ENCODE measurements at regions not wholly inside any gene's neighbourhood (a gene's known extent, or its start where the extent isn't known, plus 50 kb on each side); places are given as distances from the start of the nearest gene placed in this dataset.

DNA sequence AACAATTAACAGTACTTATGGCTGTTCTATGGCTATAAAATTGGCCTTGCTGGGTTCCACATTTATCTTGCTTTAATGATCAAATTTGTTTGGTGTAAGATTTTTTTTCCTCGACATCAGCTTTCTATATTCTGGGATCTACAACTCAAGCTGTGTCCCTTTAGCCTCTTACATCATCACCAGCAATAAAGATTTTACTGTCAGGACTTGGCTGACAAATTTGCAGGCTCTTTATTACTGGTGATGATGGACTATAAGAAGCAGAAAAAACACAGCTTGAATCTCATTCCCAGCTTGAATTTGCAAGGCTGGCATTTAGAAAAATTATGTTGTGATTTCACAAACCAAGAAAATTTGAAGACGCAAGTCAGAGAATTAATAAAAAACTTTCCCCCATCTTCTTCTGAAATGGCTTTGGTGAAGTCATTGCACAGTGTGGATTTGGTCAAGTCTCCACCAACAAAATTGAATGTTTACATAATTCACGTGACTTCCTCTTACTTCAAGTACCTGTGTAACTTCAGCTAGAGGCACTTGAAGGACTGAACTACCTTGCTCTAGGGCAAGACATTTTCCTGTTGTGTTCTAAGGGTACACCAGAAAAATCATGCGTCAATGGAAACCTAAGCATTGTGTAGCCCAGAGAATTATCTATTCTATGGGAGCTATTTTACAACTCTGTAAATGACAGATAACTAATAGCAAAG is 175.0 kb downstream of the CBLN4 start:
- Mint-ChIP-seq H3K36me3 (ENCODE audit: low read depth) (no peaks in the 10 kb centered on the region), H3K4me3 (no peak overlapping the region), H3K9me3 (peaks cover 3% of the 10 kb centered on the region), H3K27ac (no peak overlapping the region), H3K4me1 (no peaks in the 10 kb centered on the region), H3K27me3 (no peaks in the 10 kb centered on the region)
- TF ChIP-seq, protein P1, sequence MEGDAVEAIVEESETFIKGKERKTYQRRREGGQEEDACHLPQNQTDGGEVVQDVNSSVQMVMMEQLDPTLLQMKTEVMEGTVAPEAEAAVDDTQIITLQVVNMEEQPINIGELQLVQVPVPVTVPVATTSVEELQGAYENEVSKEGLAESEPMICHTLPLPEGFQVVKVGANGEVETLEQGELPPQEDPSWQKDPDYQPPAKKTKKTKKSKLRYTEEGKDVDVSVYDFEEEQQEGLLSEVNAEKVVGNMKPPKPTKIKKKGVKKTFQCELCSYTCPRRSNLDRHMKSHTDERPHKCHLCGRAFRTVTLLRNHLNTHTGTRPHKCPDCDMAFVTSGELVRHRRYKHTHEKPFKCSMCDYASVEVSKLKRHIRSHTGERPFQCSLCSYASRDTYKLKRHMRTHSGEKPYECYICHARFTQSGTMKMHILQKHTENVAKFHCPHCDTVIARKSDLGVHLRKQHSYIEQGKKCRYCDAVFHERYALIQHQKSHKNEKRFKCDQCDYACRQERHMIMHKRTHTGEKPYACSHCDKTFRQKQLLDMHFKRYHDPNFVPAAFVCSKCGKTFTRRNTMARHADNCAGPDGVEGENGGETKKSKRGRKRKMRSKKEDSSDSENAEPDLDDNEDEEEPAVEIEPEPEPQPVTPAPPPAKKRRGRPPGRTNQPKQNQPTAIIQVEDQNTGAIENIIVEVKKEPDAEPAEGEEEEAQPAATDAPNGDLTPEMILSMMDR (IDR thresholded peaks at IDR 0.05) = no peak
- no peak for DNase-seq
- intact Hi-C loops (cut with micrococcal nuclease) = no loop called here
- POLR2A ChIA-PET = no interaction called here
- no peak for ATAC-seq (ENCODE audit: low read depth)
- CTCF ChIA-PET = no interaction called here

DNA sequence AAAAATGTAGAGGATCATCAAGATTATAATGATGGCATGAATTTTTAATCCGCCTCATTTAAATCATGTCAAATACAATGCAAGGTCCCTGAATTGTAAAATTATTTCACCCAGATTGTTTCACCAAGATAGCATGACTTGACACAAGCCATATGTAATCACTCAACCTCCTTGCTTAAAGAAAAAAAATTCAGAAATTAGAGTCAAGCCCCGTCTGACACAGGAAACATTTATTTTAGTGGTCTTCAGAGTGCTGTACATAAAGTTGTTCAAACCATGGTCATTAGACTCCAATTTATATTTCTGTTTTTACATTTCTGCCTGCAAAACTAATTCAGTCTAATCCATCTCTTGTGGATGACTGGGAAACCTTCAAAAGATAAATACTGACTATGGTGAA is 200.2 kb downstream of the CBLN4 start:
- no peak for ATAC-seq (ENCODE audit: low read depth)
- Mint-ChIP-seq H3K27ac (no peak overlapping the region), H3K9me3 (peaks cover 3% of the 10 kb centered on the region), H3K27me3 (no peaks in the 10 kb centered on the region), H3K4me1 (no peaks in the 10 kb centered on the region), H3K36me3 (ENCODE audit: low read depth) (no peaks in the 10 kb centered on the region), H3K4me3 (no peak overlapping the region)
- TF ChIP-seq, protein P1 (IDR thresholded peaks at IDR 0.05) = no peak
- CTCF ChIA-PET = no interaction called here
- intact Hi-C loops (cut with micrococcal nuclease) = no loop called here
- no peak for DNase-seq
- POLR2A ChIA-PET = no interaction called here

DNA sequence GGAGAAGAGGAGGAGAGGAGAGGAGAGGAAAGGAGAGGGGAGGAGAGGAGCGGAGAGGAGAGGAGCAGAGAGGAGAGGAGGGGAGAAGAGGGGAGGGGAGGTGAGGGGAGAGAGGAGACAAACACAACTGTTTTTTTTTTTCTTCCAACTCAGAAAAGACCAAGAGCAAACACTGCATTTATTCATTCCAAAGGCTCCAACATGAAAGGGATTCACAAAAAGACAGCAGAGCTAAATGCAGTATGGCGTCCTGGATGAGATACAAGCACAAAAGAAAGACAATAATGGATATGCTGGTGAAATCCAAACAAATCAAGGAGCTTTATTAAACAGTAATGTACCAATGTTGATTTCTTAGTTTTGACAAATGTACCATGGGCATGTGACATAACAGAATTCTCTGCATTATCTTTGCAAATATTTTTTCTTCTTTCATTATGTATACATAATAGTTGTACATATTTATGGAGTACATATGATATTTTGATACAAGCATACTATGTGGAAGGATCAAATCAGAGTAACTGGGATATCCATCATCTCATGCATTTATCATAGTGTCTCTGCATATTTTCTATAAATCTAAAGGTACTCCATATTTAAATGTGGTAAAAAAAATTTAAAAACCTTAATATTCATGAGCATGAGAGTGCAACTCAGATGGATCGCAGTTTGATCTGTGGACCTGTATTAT is 204.6 kb downstream of the CBLN4 start:
- ChIA-PET CTCF (no interaction called here), POLR2A (no interaction called here)
- H3K36me3 Mint-ChIP-seq (ENCODE audit: low read depth) = no peaks in the 10 kb centered on the region
- TF ChIP-seq, protein P1 (IDR thresholded peaks at IDR 0.05) = no peak
- no peaks in the 10 kb centered on the region for H3K4me1 Mint-ChIP-seq
- no peak overlapping the region for H3K27ac Mint-ChIP-seq
- ATAC-seq (ENCODE audit: low read depth) (no peak), DNase-seq (no peak)
- peaks cover 3% of the 10 kb centered on the region for H3K9me3 Mint-ChIP-seq
- intact Hi-C loops (cut with micrococcal nuclease) = no loop called here
- no peaks in the 10 kb centered on the region for H3K27me3 Mint-ChIP-seq
- no peak overlapping the region for H3K4me3 Mint-ChIP-seq

DNA sequence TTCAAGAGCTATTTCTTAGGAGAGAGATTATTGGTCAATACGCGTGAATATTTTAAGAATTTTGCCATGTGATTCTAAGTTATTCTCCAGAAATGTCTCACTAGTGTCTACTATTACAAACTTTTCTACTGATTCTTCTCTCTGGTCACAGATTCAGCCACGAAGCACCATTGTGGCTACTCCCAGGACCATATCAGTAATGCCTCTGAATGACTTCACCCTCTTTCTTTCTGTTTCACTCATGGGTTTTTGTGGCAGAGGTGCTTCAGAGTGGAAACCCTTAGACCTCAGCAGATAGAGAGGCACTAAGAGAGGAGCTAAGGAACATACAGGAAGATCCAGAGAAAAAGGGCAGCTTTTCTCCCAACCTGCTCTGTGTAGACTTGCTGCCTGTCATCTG is 211.3 kb downstream of the CBLN4 start:
- no peaks in the 10 kb centered on the region for H3K27me3 Mint-ChIP-seq
- H3K27ac Mint-ChIP-seq = no peak overlapping the region
- intact Hi-C loops (cut with micrococcal nuclease) = no loop called here
- TF ChIP-seq, protein P1 (IDR thresholded peaks at IDR 0.05) = no peak
- no peak overlapping the region for H3K4me3 Mint-ChIP-seq
- POLR2A ChIA-PET = no interaction called here
- no peak for ATAC-seq (ENCODE audit: low read depth)
- no peaks in the 10 kb centered on the region for H3K4me1 Mint-ChIP-seq
- H3K9me3 Mint-ChIP-seq = peaks cover 11% of the 10 kb centered on the region
- no peaks in the 10 kb centered on the region for H3K36me3 Mint-ChIP-seq (ENCODE audit: low read depth)
- CTCF ChIA-PET = no interaction called here
- DNase-seq = no peak

DNA sequence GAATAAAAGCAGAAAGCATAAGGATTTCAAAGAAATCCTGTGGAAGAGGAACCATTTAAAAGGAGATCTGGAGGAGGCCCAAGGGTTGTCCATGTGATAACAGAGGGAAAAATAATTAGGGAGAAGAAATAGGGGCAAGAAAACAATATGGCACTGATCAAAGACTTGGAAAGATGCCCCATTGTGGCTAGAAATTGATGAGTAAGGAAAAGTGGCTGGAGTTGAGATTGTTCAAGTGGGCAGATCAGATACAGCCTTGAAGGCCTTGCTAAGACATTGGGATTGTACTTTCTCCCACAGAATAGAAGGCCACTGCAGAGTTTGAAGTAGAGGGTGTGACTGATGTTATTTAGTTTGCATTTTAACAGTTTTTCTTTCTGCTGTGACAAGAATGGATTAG is 213.3 kb downstream of the CBLN4 start:
- Mint-ChIP-seq H3K27ac (no peak overlapping the region), H3K27me3 (no peaks in the 10 kb centered on the region)
- POLR2A ChIA-PET = no interaction called here

More for the DNA sequence above, 213.3 kb downstream of the CBLN4 start:
- H3K36me3 Mint-ChIP-seq (ENCODE audit: low read depth) = no peaks in the 10 kb centered on the region
- H3K9me3 Mint-ChIP-seq = peaks cover 11% of the 10 kb centered on the region
- CTCF ChIA-PET = no interaction called here
- ATAC-seq (ENCODE audit: low read depth) (no peak), DNase-seq (no peak)
- intact Hi-C loops (cut with micrococcal nuclease) = no loop called here
- H3K4me1 Mint-ChIP-seq = no peaks in the 10 kb centered on the region
- TF ChIP-seq, protein P1 (IDR thresholded peaks at IDR 0.05) = no peak
- H3K4me3 Mint-ChIP-seq = no peak overlapping the region

All from activated B cell treated with CpG ODN at 0.5 μM for 24 hours (primary cell).